T-helper 17 cell (primary cell): ENCODE measurements at regions not wholly inside any gene's neighbourhood (a gene's known extent, or its start where the extent isn't known, plus 50 kb on each side); places are given as distances from the start of the nearest gene placed in this dataset.
A peak's percentile ranks its signal among the peaks of the same experiment; 100 is the strongest.
"Not testable (repeated sequence)": the region's sequence is repeated elsewhere in the genome, so short reads cannot be mapped to it uniquely, and the experiment has no call there.

ENCODE experiments used
- ATAC-seq: fragments of 150-1000 bp; cut with Tn5 transposase; 2 replicates; pipeline ENCODE4 v1.10.0; 2021; ENCODE audit warnings: mild to moderate bottlenecking, moderate library complexity
- DNase-seq, 3 donors: peaks; one replicate each; pipeline versions ENCODE4 v3.0.0 to v3.0.0-alpha.2; 2020 to 2021
- H3K9me3 ChIP-seq: one replicate; pipeline ENCODE4 v1.7.0; 2013; ENCODE audit warnings: low read length, mild to moderate bottlenecking; ENCODE audit not compliant: control insufficient read depth, poor library complexity, severe bottlenecking
- H3K27ac Mint-ChIP-seq: one replicate; pipeline ENCODE4 v1.8.0; 2022; ENCODE audit warnings: mild to moderate bottlenecking, moderate library complexity, mixed read lengths
- H3K27me3 Mint-ChIP-seq: one replicate; pipeline ENCODE4 v1.8.0; 2022; ENCODE audit warnings: mixed read lengths
- H3K36me3 Mint-ChIP-seq: one replicate; pipeline ENCODE4 v1.8.0; 2022; ENCODE audit warnings: low read depth, mixed read lengths
- H3K4me1 Mint-ChIP-seq: one replicate; pipeline ENCODE4 v1.8.0; 2022; ENCODE audit warnings: mild to moderate bottlenecking, mixed read lengths
- H3K4me3 Mint-ChIP-seq: one replicate; pipeline ENCODE4 v1.8.0; 2022; ENCODE audit warnings: mild to moderate bottlenecking, moderate library complexity, mixed read lengths

DNA sequence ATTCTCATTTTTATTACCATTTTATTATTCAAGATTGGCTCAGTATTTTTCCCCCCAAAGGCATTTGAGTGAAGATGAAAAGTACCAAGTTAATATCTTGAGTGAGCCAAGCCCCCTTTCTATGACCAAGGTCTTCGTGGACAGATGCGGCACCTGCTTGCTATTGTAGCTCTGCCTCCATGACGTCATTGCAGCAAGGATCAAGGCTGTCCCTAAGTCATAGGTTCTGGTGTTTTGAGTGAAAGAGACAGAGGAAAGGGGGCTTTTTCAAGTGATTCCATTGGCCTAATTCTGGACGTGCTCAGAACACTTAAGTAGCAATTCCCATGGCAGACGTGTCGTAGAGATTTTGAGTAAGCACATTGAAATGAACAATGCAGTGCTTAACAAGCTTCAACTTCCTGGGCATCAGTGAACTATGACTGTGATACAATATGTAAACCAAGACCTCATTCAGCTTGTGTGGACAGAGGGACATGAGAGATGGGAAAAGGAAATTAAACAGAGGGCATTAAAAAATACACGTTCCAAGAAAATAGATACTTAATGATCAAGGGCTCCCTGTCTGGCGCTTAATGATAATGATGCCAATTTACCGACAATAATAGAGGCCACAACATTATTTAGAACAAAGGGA is 248.7 kb upstream of the NPVF start:
- ATAC-seq (no peak), DNase-seq (no peak)
- H3K4me3 Mint-ChIP-seq, result no peak overlapping the region
- no peak overlapping the region for H3K27ac Mint-ChIP-seq
- H3K27me3 Mint-ChIP-seq, result peaks cover 56% of the 10 kb centered on the region
- no peaks in the 10 kb centered on the region for H3K4me1 Mint-ChIP-seq
- H3K36me3 Mint-ChIP-seq, result no peaks in the 10 kb centered on the region
- no peaks in the 10 kb centered on the region for H3K9me3 ChIP-seq

DNA sequence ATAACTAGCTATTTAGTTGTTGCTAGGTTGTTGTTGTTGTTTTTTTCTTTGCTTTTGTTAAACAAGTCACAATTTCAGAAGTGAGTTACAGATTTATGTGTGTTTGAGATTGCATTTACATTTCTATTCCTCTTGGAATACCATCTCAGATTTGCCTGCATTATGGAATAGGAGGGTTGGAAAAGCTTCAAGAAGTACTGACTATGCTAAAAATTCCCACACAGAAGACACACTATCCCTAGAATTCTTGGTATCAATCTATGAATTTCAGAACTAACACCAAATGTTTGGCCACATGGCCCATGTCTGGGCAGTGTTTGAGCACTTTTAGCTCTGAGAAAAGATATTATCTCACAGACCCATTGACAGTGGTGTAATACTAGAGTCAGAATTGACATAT is 249.9 kb upstream of the NPVF start:
- H3K4me1 Mint-ChIP-seq, H3K36me3 Mint-ChIP-seq, H3K4me3 Mint-ChIP-seq, DNase-seq, H3K9me3 ChIP-seq, ATAC-seq, H3K27ac Mint-ChIP-seq: not testable (repeated sequence)
- peaks cover 48% of the 10 kb centered on the region for H3K27me3 Mint-ChIP-seq

DNA sequence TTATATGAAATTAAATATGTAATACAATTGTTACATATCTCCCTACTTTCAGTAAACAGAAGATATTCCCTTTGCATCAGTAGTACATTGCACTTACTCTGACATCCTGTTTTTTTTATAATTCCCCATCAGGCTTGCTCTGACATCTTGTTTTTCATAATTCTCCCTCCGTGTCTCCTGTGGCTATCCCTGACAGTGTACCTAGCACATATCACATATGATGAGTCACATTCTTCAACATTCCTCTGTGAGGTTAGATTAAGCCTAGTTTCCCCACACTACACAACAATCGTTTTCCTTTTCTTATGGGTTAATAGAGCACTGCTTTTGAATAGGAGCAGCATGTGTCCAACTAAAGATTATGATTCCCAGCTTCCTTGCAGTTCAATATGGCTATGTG is 250.6 kb upstream of the NPVF start:
- Mint-ChIP-seq H3K4me3 (no peak overlapping the region), H3K27me3 (peaks cover 50% of the 10 kb centered on the region), H3K4me1 (no peaks in the 10 kb centered on the region), H3K36me3 (no peaks in the 10 kb centered on the region), H3K27ac (no peak overlapping the region)
- DNase-seq (no peak), ATAC-seq (no peak)
- H3K9me3 ChIP-seq, result no peaks in the 10 kb centered on the region

DNA sequence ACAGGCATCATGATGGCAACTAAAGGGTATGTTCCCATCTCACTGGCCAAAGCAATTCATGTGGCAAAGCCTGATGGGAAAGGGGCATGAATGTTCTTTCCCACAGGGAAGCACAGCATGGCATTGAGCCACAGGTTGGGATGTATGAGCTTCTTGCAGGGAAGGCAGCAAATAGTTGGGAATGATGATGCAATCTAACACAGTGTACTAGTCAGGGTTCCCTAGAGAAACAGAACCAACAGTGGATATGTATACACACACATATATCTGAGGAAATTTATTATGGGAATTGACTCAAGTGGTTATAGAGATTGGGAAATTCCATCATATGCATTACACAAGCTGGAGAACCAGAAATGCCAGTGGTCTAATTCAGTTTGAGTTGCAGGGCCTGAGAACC is 253.6 kb upstream of the NPVF start:
- ATAC-seq (no peak), DNase-seq (no peak)
- peaks cover 28% of the 10 kb centered on the region for H3K27me3 Mint-ChIP-seq
- H3K9me3 ChIP-seq, result no peaks in the 10 kb centered on the region
- no peaks in the 10 kb centered on the region for H3K4me1 Mint-ChIP-seq
- no peak overlapping the region for H3K27ac Mint-ChIP-seq
- no peaks in the 10 kb centered on the region for H3K36me3 Mint-ChIP-seq
- H3K4me3 Mint-ChIP-seq, result no peak overlapping the region

DNA sequence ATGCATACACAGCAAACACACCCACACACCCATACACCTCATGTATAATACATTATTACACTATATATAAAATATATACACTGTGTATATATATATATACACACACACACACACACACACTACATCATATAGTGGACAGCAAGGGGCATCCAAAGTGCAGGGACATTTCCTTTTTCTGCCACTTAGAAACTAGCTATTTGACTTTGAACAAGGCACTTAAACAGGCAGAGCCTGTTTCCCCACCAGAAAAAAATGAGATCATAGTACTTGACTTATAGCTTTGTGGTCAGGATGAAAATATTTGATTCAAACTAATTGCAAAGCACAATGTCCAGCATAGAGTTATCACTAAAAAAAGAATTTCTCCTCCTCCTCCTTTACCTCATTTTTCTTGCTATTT is 254.3 kb upstream of the NPVF start:
- Mint-ChIP-seq H3K27me3 (peaks cover 21% of the 10 kb centered on the region), H3K36me3 (no peaks in the 10 kb centered on the region), H3K27ac (no peak overlapping the region), H3K4me3 (no peak overlapping the region), H3K4me1 (no peaks in the 10 kb centered on the region)
- H3K9me3 ChIP-seq, result no peaks in the 10 kb centered on the region
- DNase-seq, result no peak
- no peak for ATAC-seq

DNA sequence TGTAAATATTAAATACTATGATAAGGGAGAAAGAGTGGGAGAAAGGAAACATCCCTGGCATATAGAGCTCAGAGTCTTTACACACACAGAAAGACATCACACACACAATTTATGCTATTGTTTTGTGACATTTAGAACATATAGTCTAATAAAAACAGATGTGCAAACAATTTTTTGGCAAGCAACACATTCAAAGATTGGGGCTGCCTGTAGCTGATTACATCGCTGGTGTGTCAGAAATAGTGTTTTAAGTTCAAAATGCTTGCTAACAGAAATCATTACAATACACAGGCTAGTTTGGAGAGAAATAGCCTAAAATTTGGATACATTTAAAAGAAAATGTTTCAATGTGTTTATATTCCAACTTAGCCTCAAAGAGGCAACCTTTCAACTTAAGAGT is 256.7 kb upstream of the NPVF start:
- H3K36me3 Mint-ChIP-seq, result no peaks in the 10 kb centered on the region
- H3K9me3 ChIP-seq, result no peaks in the 10 kb centered on the region
- H3K4me1 Mint-ChIP-seq, result no peaks in the 10 kb centered on the region
- ATAC-seq (no peak), DNase-seq (no peak)
- no peak overlapping the region for H3K27ac Mint-ChIP-seq
- peaks cover 16% of the 10 kb centered on the region for H3K27me3 Mint-ChIP-seq
- no peak overlapping the region for H3K4me3 Mint-ChIP-seq

DNA sequence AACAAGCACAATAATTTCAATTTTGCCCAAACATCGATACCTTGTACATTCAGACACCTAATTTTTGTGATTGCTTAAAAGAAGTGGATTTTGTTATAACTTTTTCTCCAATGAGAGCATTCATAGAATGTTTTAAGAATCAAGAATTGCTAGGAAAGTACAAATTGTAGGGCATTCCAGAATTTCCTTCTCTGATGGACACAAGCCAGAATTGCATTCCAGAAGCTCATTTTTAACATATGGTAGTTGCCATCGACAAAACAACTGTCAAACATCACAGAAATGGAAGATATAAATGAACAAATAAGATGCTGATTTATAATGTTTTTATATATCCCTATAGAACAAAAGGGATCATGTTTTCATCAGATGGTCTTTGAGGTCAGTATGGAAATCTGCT is 258.4 kb upstream of the NPVF start:
- ATAC-seq (no peak), DNase-seq (no peak)
- no peak overlapping the region for H3K27ac Mint-ChIP-seq
- H3K4me3 Mint-ChIP-seq, result no peak overlapping the region
- no peaks in the 10 kb centered on the region for H3K36me3 Mint-ChIP-seq
- H3K27me3 Mint-ChIP-seq, result peaks cover 13% of the 10 kb centered on the region
- H3K9me3 ChIP-seq, result no peaks in the 10 kb centered on the region
- H3K4me1 Mint-ChIP-seq, result no peaks in the 10 kb centered on the region

DNA sequence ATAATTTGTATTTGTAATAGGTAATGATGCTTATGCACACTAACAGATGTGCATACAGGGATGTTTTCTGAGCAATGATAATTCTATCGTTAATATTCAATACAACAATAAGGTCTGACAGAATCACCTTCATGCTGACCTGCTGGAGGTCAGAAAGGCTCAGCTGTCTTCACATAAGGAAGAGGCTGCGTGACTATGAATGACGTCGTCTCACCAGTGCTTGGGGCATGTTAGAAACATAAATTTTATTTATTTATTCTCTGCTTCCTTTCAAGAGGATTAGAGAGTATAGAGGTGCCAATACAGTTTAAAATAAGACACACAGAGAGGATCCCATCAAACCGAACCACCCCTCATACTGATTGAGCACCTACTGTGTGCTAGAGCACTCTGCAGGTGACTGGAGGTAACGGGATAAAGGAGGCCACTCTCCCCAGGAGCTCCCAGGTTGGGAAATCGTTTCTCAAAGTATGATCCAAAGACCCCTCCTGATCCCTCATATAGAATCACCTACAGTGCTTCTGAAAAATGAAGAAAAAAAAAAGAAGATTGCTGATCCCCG is 265.6 kb upstream of the NPVF start:
- H3K9me3 ChIP-seq, result no peaks in the 10 kb centered on the region
- Mint-ChIP-seq H3K4me1 (peaks cover 7% of the 10 kb centered on the region), H3K4me3 (no peak overlapping the region), H3K27ac (no peak overlapping the region), H3K36me3 (no peaks in the 10 kb centered on the region), H3K27me3 (peaks cover 4% of the 10 kb centered on the region)
- ATAC-seq (no peak), DNase-seq (no peak)

DNA sequence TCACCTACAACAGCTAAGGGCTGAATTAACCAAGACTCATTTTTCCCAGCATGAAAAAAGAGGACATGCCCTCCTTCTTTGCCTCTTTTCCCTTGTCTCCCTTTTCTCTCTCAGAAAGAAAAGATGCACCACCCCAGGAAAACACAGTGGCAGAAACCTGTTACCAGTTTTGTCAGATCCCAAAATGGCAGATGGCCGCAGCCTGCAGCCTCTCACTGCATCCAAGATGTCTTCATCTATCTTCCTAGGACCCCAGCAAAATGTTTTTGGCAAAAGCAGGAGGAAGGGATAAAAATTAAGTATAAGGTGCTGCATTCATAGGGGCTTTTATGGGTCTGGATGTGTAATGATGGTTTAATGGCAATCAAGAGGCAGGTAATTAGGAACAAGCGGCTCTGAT is 266.6 kb upstream of the NPVF start:
- ATAC-seq, result no peak
- no peak for DNase-seq
- Mint-ChIP-seq H3K4me1 (peaks cover 7% of the 10 kb centered on the region), H3K36me3 (no peaks in the 10 kb centered on the region), H3K27ac (no peak overlapping the region), H3K4me3 (no peak overlapping the region), H3K27me3 (peaks cover 4% of the 10 kb centered on the region)
- no peaks in the 10 kb centered on the region for H3K9me3 ChIP-seq

DNA sequence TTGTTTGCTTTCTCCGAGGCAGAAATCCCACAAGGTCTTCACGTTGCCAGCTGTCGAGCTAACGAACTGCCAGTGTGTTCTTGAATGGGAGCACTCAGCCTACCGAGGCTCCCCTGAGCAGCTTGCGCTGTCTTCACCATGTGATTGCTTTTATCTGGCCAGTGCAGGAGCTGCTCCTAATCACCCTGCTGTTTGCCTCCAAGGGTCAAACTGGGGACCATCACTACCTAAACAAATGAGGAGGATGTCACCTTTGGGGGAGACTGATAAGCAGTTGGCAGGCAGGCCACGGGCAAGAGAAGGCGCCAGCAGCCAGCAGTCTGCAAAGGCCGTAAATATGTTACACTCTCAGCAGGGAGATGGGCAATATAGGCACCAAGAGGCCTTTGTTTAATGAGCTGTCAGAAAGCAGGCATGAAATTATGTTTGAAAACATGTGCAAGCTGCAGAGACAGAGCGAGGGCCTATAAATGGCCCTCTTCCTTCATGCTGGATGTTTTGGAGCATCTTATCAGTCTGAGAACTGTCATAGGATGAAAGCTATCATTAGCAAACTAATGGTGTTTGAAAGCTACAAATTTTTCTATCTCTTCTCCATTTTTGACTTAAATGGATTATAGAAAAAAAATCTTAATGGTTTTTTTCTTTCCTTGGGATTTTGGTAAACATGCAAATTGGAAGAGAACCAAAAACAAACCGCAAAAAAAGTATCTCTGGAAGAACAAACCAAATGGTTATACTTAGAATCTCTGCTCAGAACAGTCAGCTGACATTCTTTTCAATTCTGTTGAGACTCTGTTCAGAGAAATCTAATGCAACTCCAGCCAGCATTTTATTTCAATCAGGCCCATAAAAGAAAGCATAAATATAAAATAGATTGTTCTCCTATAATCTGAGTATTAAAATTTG is 267.3 kb upstream of the NPVF start:
- H3K36me3 Mint-ChIP-seq, result no peaks in the 10 kb centered on the region
- H3K4me1 Mint-ChIP-seq, result peaks cover 7% of the 10 kb centered on the region
- no peaks in the 10 kb centered on the region for H3K9me3 ChIP-seq
- DNase-seq (no peak), ATAC-seq (no peak)
- H3K4me3 Mint-ChIP-seq, result no peak overlapping the region
- H3K27me3 Mint-ChIP-seq, result no peaks in the 10 kb centered on the region
- H3K27ac Mint-ChIP-seq, result no peak overlapping the region

DNA sequence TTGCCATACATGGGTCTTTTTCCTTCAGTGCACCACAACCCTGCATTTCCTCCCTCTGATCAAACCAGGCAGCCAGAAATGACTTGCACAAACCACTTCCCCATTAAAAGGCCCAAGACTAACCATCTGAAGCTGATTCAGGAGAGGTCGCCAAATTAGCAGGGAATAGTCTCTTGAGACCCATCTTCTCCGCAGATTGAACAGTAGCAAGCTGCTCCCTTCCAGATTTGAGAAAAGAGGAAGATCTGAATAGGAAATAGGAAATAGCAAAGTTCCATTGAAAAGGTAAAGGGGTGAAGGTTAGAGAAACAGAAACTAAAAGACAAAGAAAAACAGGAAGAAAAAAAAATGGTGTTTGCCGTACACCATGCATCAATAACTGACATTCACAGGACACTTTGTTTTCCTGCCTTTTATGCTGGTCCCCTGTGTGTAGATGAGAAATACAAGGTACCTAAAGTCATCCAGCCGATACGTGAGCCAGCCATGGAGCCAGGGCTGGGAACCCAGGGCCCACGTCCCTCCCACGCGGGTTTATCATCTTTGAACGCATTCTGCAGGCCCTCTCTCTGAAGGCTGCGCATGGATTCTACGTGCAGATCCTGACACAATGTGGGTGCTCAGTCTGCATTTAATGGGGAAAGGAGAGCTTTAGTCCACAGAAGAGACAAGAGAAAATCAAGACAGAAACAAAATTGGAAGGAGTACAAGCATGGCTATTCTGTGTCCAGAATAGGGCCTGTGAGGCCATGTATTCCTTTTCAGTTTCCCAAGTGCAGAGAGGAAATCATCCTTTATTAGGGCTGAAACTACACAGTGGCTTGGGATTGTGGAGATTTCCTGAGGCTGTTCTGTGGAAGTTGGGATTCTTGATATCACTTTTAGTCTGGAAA is 268.4 kb upstream of the NPVF start:
- peak; percentile 55 for ATAC-seq
- H3K27me3 Mint-ChIP-seq, result peaks cover 2% of the 10 kb centered on the region

DNA sequence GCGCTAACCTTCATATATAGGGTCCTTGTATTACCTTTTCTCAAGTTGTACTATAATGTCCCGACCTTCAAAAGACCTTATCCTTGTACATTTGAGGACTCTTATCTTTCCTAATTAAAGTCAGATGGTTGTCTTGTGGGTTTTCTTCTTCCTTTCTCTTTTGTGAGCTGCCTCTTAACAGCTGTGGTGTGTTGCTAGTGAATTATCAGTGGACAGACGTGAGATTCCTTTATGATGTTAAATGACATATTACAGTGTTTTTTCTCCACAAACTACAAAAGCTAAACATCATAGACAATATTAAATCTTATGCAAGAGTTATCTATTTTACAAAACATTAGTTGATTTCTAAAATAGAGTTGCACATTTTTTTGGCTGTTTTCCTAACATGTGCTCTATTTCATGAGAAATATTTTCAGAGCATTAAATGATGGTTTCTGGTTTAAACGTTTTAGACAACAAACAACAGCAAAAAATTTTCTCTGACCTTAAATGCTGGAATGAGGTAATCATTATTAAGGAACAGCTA is 272.2 kb upstream of the NPVF start:
- H3K9me3 ChIP-seq, result no peaks in the 10 kb centered on the region
- no peaks in the 10 kb centered on the region for H3K36me3 Mint-ChIP-seq
- peaks cover 10% of the 10 kb centered on the region for H3K27me3 Mint-ChIP-seq
- ATAC-seq (no peak), DNase-seq (no peak)
- peaks cover 7% of the 10 kb centered on the region for H3K4me1 Mint-ChIP-seq
- H3K27ac Mint-ChIP-seq, result no peak overlapping the region
- no peak overlapping the region for H3K4me3 Mint-ChIP-seq

More for the DNA sequence above, 268.4 kb upstream of the NPVF start:
- H3K4me3 Mint-ChIP-seq, result peak overlapping the region; percentile 73
- peaks cover 7% of the 10 kb centered on the region for H3K4me1 Mint-ChIP-seq
- H3K36me3 Mint-ChIP-seq, result no peaks in the 10 kb centered on the region
- no peak for DNase-seq
- peak overlapping the region; percentile 79 for H3K27ac Mint-ChIP-seq
- H3K9me3 ChIP-seq, result no peaks in the 10 kb centered on the region

DNA sequence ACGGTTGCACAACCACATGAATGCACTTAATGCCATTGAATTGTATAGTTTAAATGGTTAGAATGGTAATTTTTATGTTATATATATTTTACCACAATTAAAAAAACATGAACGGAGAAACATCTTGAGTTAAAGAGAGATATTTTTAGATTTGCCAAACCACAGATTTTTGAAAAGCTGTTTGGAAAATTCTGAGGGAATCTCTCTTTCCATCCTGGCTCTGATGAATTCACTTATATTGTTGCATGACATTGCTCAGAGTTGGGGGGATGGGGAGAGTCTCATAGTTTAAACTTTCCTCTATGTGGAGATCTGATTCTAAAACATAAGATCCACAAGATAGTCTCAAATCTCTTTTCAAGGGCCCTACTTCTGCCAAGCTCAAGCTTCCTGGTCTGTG is 275.0 kb upstream of the NPVF start:
- ATAC-seq, result no peak
- DNase-seq, result no peak
- Mint-ChIP-seq H3K36me3 (no peaks in the 10 kb centered on the region), H3K4me1 (no peaks in the 10 kb centered on the region), H3K4me3 (no peak overlapping the region), H3K27ac (no peak overlapping the region), H3K27me3 (peaks cover 20% of the 10 kb centered on the region)
- no peaks in the 10 kb centered on the region for H3K9me3 ChIP-seq
